Effector memory CD8-positive, alpha-beta T cell (primary cell): ENCODE measurements at regions not wholly inside any gene's neighbourhood (a gene's known extent, or its start where the extent isn't known, plus 50 kb on each side); places are given as distances from the start of the nearest gene placed in this dataset.

Experiments
- ATAC-seq: fragments of 150-1000 bp; cut with Tn5 transposase; replicated peaks from 2 replicates; pipeline ENCODE4 v1.10.0; 2021; ENCODE audit warnings: mild to moderate bottlenecking, moderate library complexity
- DNase-seq, 3 experiments: peaks; one replicate each; pipeline ENCODE4 v3.0.0; 2021
- H3K27ac Mint-ChIP-seq, 2 donors: one replicate each; pipeline ENCODE4 v1.8.0; 2022; ENCODE audit warnings: mild to moderate bottlenecking in 2 of 2, mixed read lengths in 2 of 2, moderate library complexity in 2 of 2
- H3K27me3 Mint-ChIP-seq, 2 donors: one replicate each; pipeline ENCODE4 v1.8.0; 2022; ENCODE audit warnings: mixed read lengths in 2 of 2
- H3K36me3 Mint-ChIP-seq: one replicate; pipeline ENCODE4 v1.8.0; 2022; ENCODE audit warnings: mild to moderate bottlenecking, moderate library complexity, mixed read lengths; ENCODE audit not compliant: insufficient read depth
- H3K4me1 Mint-ChIP-seq, 2 donors: one replicate each; pipeline ENCODE4 v1.8.0; 2022; ENCODE audit warnings: low read depth in 2 of 2, mixed read lengths in 2 of 2
- H3K4me3 Mint-ChIP-seq, 2 donors: one replicate each; pipeline ENCODE4 v1.8.0; 2022; ENCODE audit warnings: mild to moderate bottlenecking in 2 of 2, mixed read lengths in 2 of 2, moderate library complexity in 2 of 2
- H3K9me3 Mint-ChIP-seq, 2 donors: one replicate each; pipeline ENCODE4 v1.8.0; 2022; ENCODE audit warnings: mixed read lengths in 2 of 2

- DNase-seq, result no peak
- H3K4me3 Mint-ChIP-seq, result no peak overlapping the region
- H3K4me1 Mint-ChIP-seq, result no peaks in the 10 kb centered on the region
- peaks cover 0 to 2% of the 10 kb centered on the region in 2 donors for H3K9me3 Mint-ChIP-seq
- no peak overlapping the region for H3K27ac Mint-ChIP-seq
- ATAC-seq, result no peak
- no peaks in the 10 kb centered on the region for H3K27me3 Mint-ChIP-seq
- no peaks in the 10 kb centered on the region for H3K36me3 Mint-ChIP-seq
These were observed 209.5 kb upstream of the SLC10A2 start for GRCh38 chr13:103275722-103276121.

GRCh38 chr13:103275081-103275480 is 208.9 kb upstream of the SLC10A2 start:
- peaks cover 0 to 2% of the 10 kb centered on the region in 2 donors for H3K9me3 Mint-ChIP-seq

GRCh38 chr13:103273825-103274224 is 207.6 kb upstream of the SLC10A2 start:
- Mint-ChIP-seq H3K27me3 (no peaks in the 10 kb centered on the region), H3K27ac (no peak overlapping the region), H3K4me3 (no peak overlapping the region), H3K9me3 (peaks cover 0 to 2% of the 10 kb centered on the region in 2 donors), H3K36me3 (no peaks in the 10 kb centered on the region), H3K4me1 (no peaks in the 10 kb centered on the region)
- no peak for ATAC-seq
- DNase-seq, result no peak

More at GRCh38 chr13:103275081-103275480, 208.9 kb upstream of the SLC10A2 start:
- H3K4me3 Mint-ChIP-seq, result no peak overlapping the region
- no peaks in the 10 kb centered on the region for H3K27me3 Mint-ChIP-seq
- ATAC-seq (no peak), DNase-seq (no peak)
- no peaks in the 10 kb centered on the region for H3K36me3 Mint-ChIP-seq
- no peaks in the 10 kb centered on the region for H3K4me1 Mint-ChIP-seq
- H3K27ac Mint-ChIP-seq, result no peak overlapping the region

- ATAC-seq (no peak), DNase-seq (no peak)
- Mint-ChIP-seq H3K9me3 (peaks cover under 1 to 2% of the 10 kb centered on the region in 2 donors), H3K4me3 (no peak overlapping the region), H3K27me3 (no peaks in the 10 kb centered on the region), H3K36me3 (no peaks in the 10 kb centered on the region), H3K27ac (no peak overlapping the region), H3K4me1 (no peaks in the 10 kb centered on the region)
These were observed 206.6 kb upstream of the SLC10A2 start for GRCh38 chr13:103272770-103273169.

GRCh38 chr13:103263448-103263847 is 197.2 kb upstream of the SLC10A2 start:
- no peak overlapping the region for H3K27ac Mint-ChIP-seq
- H3K4me3 Mint-ChIP-seq, result no peak overlapping the region

GRCh38 chr13:103255587-103256301 is 189.5 kb upstream of the SLC10A2 start:
- H3K4me1 Mint-ChIP-seq, result no peaks in the 10 kb centered on the region

More at GRCh38 chr13:103263448-103263847, 197.2 kb upstream of the SLC10A2 start:
- ATAC-seq (no peak), DNase-seq (no peak)
- Mint-ChIP-seq H3K27me3 (no peaks in the 10 kb centered on the region), H3K4me1 (no peaks in the 10 kb centered on the region), H3K9me3 (peaks cover 1 to 24% of the 10 kb centered on the region in 2 donors), H3K36me3 (no peaks in the 10 kb centered on the region)

GRCh38 chr13:103250071-103250470 is 183.9 kb upstream of the SLC10A2 start:
- Mint-ChIP-seq H3K4me3 (no peak overlapping the region), H3K36me3 (peaks cover 3% of the 10 kb centered on the region), H3K9me3 (peaks cover 6 to 8% of the 10 kb centered on the region in 2 donors), H3K27me3 (no peaks in the 10 kb centered on the region), H3K4me1 (no peaks in the 10 kb centered on the region), H3K27ac (no peak overlapping the region)
- ATAC-seq (no peak), DNase-seq (no peak)

More at GRCh38 chr13:103255587-103256301, 189.5 kb upstream of the SLC10A2 start:
- Mint-ChIP-seq H3K36me3 (peaks cover 3% of the 10 kb centered on the region), H3K9me3 (peaks cover 0 to 6% of the 10 kb centered on the region in 2 donors), H3K27ac (no peak overlapping the region), H3K27me3 (no peaks in the 10 kb centered on the region), H3K4me3 (no peak overlapping the region)
- no peak for DNase-seq
- ATAC-seq, result no peak

GRCh38 chr13:103246581-103247200 is 180.5 kb upstream of the SLC10A2 start:
- DNase-seq (no peak), ATAC-seq (no peak)
- Mint-ChIP-seq H3K27me3 (no peaks in the 10 kb centered on the region), H3K4me3 (no peak overlapping the region), H3K9me3 (peaks cover 2 to 6% of the 10 kb centered on the region in 2 donors), H3K4me1 (no peaks in the 10 kb centered on the region), H3K36me3 (no peaks in the 10 kb centered on the region), H3K27ac (no peak overlapping the region)

GRCh38 chr13:103243495-103243894 is 177.3 kb upstream of the SLC10A2 start:
- Mint-ChIP-seq H3K4me3 (no peak overlapping the region), H3K36me3 (no peaks in the 10 kb centered on the region), H3K9me3 (peaks cover 2 to 6% of the 10 kb centered on the region in 2 donors), H3K27ac (no peak overlapping the region), H3K4me1 (no peaks in the 10 kb centered on the region), H3K27me3 (no peaks in the 10 kb centered on the region)
- DNase-seq (no peak), ATAC-seq (no peak)

- Mint-ChIP-seq H3K36me3 (no peaks in the 10 kb centered on the region), H3K9me3 (peaks cover 3 to 5% of the 10 kb centered on the region in 2 donors), H3K27ac (no peak overlapping the region), H3K4me3 (no peak overlapping the region), H3K4me1 (no peaks in the 10 kb centered on the region), H3K27me3 (no peaks in the 10 kb centered on the region)
- no peak for ATAC-seq
- DNase-seq, result no peak
These were observed 172.2 kb upstream of the SLC10A2 start for GRCh38 chr13:103238441-103238840.

- Mint-ChIP-seq H3K9me3 (peaks cover 9 to 11% of the 10 kb centered on the region in 2 donors), H3K27ac (no peak overlapping the region), H3K4me1 (no peaks in the 10 kb centered on the region), H3K4me3 (no peak overlapping the region), H3K27me3 (no peaks in the 10 kb centered on the region), H3K36me3 (no peaks in the 10 kb centered on the region)
- DNase-seq (no peak), ATAC-seq (no peak)
These were observed 170.0 kb upstream of the SLC10A2 start for GRCh38 chr13:103236213-103236612.

GRCh38 chr13:103229674-103230073 is 163.5 kb upstream of the SLC10A2 start:
- H3K27me3 Mint-ChIP-seq, result no peaks in the 10 kb centered on the region
- peaks cover 11 to 14% of the 10 kb centered on the region in 2 donors for H3K9me3 Mint-ChIP-seq
- H3K4me1 Mint-ChIP-seq, result no peaks in the 10 kb centered on the region
- no peaks in the 10 kb centered on the region for H3K36me3 Mint-ChIP-seq
- ATAC-seq, result no peak
- no peak overlapping the region for H3K4me3 Mint-ChIP-seq
- H3K27ac Mint-ChIP-seq, result no peak overlapping the region
- DNase-seq, result no peak

- H3K27ac Mint-ChIP-seq, result no peak overlapping the region
- no peaks in the 10 kb centered on the region for H3K36me3 Mint-ChIP-seq
- no peaks in the 10 kb centered on the region for H3K27me3 Mint-ChIP-seq
- H3K9me3 Mint-ChIP-seq, result peaks cover 0 to 11% of the 10 kb centered on the region in 2 donors
- no peaks in the 10 kb centered on the region for H3K4me1 Mint-ChIP-seq
- H3K4me3 Mint-ChIP-seq, result no peak overlapping the region
- ATAC-seq (no peak), DNase-seq (no peak)
These were observed 158.6 kb upstream of the SLC10A2 start for GRCh38 chr13:103224804-103225203.

- ATAC-seq (no peak), DNase-seq (no peak)
- no peak overlapping the region for H3K4me3 Mint-ChIP-seq
- H3K36me3 Mint-ChIP-seq, result no peaks in the 10 kb centered on the region
- H3K27me3 Mint-ChIP-seq, result no peaks in the 10 kb centered on the region
- H3K4me1 Mint-ChIP-seq, result no peaks in the 10 kb centered on the region
- no peak overlapping the region for H3K27ac Mint-ChIP-seq
- H3K9me3 Mint-ChIP-seq, result peaks cover 0 to 11% of the 10 kb centered on the region in 2 donors
These were observed 156.5 kb upstream of the SLC10A2 start for GRCh38 chr13:103222683-103223082.
